GM19463 (cell line): ENCODE measurements at regions not wholly inside any gene's neighbourhood (a gene's known extent, or its start where the extent isn't known, plus 50 kb on each side); places are given as distances from the start of the nearest gene placed in this dataset.
A peak's percentile ranks its signal among the peaks of the same experiment; 100 is the strongest.
"Not testable (repeated sequence)": the region's sequence is repeated elsewhere in the genome, so short reads cannot be mapped to it uniquely, and the experiment has no call there.

Experiments
- ATAC-seq: cut with Tn5 transposase; IDR thresholded peaks from one replicate; pipeline ENCODE4 v1.9.1; 2021; ENCODE audit warnings: mild to moderate bottlenecking, moderate library complexity; ENCODE audit not compliant: unreplicated experiment

DNA sequence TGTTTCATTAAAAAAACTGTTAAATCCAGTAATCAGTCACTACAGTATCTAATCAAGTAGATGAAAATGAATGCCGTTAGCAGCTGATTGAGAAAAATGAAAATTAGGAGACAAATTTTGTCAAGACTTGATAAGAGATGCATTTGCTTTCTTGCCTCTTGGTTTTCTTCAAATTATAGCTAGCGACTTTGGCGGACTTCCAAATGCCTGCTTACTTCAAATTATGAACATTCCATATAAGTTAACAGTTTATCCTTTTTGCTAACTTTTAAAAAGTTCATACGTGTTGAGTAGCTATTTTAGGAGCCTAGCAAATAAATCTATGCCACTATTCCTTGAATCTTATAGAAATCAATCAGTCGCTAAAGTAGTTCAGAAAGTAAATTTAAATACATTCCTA lies 58.8 kb downstream of the PPP4R3C start:
- no peak for ATAC-seq

DNA sequence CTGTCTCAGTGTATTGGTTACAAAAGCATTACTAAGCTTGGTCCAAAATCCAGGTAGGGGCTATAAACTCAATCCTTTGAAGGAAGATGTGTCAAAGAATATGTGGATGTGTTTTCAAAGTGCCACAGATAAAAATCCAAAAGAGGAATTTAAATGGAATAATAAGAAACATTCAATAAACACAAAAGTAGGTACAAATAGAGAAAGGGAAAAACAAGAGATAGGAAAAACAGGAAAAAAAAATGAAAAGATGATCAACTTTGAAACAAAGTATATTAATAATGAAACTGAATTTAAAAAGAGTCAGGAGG lies 64.0 kb downstream of the PPP4R3C start:
- ATAC-seq: no peak

DNA sequence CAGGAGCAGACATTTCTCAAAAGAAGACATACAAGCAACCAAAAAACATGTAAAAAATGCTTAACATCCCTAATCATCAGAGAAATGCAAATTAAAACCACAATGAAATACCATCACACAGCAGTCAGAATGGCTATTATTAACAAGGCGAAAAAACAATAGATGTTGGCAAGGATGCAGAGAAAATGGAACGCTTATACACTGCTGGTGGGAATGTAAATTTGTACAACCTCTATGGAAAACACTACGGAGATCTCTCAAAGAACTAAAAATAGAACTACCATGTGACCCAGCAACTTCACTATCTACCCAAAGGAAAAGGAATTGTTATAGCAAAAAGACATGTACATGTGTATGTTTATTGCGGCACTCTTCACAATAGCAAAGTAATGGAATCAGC lies 71.5 kb downstream of the PPP4R3C start:
- no peak for ATAC-seq

DNA sequence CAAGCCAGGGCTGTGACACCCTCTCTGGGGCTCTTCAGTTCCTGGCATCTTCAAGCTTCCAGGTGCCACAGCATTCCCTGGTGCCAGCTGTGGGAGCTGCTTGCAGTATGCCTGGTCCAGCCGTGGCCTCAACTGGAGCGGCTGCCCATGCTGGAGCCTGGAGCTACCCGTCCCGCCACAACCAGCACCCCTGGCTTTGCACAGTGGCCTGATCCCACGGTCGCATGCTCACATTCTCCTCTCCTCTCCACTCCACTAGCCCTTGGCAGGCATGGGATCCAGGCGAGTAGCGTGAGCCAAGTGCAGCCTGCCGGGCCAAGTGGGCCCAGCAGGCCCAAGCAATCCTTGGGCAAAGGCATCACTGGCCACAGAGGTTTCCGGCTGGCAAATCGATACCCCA lies 81.7 kb downstream of the PPP4R3C start:
- no peak for ATAC-seq

DNA sequence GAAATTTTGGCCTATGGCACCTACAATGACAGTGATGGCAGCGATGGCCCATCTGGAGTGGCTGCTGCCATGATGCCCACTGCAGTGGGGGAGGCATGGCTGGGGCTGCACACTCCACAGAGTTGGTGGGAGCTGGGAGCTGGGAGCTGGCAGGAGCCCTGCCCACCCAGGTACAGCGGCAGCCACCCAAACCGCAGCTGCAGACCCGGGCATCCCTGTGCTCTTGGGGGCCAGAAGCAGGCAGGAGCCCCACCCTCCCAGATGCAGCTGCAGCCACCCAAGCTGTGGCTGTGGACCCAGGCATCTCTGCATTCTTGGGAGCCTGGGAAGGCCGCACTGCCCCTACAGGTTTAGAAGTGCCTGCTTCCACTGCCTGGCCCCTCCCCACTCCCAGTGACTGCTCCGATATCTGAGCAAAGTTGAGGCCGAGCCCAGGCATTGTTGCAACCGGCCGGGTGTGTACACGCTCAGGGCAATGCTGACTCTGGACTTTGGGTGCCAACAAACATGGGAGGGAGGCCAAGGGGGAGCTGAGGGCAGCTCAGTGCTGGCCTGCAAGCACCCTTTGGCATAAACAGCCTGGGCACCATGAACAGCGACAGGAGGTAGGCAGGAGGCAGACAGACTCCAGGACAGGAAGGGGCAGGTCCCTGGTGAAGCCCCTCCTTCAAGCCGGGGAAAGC lies 82.8 kb downstream of the PPP4R3C start:
- no peak for ATAC-seq

DNA sequence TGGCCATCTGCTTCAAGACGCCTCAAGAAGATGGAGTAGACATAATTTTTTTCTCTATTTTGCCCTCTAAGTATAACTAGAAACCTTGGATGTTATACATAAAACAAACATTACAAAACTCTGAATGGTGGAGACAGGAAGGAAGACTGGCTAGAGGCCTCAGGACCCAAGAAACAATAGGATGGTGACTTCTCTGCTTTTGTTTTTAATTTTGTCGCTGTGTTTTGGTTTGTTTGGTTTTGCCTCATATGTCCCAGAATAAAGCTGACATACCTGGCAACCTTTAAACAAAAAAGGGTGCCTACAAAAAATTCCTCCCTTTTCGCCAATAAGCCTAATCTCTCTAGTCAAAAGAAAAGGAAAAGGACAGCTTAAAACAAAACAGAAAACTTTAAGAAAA lies 109.1 kb downstream of the PPP4R3C start:
- no peak for ATAC-seq

DNA sequence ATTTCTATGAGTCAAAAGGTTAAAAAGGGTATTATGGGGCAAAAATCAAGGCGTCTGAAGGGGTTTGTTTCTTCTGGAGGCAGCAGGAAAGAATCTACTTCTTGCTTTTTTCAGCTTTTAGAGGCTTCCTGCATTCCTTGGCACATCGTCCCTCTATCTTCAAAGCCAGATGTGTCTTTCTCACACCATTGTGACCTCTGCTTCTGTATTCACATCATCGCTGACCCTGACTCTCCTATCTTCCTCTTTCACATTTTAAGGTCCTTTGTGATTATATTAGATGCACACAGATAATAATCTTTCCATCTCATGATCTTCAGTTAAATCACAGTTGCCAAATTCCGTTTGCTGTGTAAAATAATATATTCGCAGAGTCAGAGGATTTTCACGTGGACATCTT lies 112.7 kb downstream of the PPP4R3C start:
- ATAC-seq: no peak

DNA sequence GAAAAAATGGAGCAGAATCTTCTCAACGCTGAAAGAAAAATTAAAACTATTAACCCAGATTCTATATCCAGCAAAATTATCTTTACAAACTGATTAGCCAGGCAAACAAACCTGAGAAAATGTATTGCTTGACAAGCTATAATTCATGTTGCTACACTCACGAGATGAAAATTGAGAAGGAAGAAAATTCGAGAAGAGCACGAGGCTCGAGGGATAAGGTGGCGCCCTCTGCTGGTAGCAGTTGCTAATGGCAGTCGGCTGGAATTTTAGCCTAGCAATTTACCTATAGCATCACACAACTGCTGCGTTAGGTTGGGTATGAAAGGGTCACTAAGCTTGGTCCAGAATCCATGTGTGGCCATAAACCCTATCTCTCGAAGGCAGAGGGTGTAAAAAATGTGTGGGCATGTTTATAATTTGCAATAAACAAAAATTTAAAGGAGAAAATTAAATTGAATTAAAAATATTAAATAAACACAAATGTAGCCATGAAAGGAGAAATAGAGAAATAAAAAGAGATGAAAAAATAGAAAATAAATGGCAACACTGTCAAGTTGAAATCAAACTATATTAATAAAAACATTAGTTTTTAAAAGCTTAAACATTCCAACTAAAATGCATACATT lies 126.6 kb downstream of the PPP4R3C start:
- ATAC-seq: peak; percentile 76

DNA sequence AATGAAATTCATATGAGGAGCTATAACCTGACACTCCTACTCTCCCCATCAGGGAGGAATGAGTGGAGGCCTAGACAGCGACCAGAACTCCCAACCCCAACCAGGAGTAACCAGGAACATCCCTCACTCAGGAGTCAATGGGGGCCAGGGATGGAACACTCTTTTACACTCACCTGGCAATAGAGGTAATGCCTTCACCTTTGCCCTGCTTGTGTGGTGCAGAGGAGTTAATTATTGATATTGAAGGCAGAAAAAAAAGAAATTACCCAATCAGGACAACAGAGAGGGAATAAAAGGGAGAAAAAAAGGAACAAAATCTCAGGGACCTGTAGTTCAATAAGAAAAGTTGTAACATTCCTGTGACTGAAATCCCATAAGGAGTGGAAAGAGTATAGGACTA lies 141.5 kb downstream of the PPP4R3C start:
- no peak for ATAC-seq

DNA sequence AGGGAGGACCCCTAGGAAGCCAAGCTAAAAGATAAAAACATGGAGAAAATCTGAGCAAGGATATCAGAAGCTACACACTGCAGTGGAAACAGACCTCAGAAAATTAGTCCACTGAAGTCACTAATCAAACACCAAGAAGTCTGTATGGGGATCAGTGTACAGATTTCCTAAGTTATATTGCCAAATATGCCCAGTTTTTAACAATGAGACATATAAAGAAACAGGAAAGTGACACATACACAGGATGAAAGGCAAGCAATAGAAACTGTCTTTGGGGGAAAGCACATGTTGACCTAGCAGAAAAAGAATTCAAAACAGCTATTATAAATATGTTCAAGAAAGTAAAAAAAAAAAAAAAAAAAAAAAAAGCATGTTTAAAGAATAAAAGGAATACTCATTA lies 153.7 kb downstream of the PPP4R3C start:
- ATAC-seq: no peak

DNA sequence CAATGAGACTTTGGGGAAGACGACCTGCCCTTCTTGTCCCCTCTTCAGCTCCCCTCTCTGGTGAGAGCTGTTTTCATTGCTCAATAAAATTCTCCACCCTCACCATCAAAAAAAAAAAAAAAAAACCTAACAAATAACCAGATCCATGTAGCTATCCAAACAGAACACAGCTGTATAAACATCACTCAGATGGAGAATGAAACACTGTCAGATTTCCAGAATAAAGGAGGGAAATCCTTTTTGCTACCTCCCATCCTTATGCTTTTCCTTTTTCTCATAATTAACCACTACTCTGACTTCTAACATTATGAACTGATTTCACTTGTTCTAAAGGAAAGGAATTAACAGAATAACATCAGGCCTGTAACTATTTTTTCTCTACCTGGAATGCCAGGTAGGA lies 155.6 kb downstream of the PPP4R3C start:
- no peak for ATAC-seq

DNA sequence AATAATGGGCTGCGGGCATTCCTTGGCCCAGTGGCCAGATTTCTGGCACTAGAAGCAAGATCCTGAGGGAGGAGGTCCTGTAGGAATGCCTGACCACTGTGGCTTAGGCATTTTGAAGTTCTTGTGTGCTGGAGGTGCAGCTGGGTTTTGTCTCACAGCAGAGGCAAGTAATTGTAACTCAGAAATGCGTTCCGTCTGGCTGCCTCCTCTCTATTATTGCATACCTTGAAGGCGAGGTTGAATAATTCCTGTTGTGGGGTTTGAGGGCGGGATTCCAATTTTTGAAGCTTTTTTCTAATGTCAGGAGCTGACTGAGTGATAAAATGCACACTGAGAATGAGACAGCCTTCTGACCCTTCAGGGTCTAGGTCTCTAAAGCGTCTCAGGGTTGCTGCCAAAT lies 170.6 kb downstream of the PPP4R3C start:
- ATAC-seq: not testable (repeated sequence)

DNA sequence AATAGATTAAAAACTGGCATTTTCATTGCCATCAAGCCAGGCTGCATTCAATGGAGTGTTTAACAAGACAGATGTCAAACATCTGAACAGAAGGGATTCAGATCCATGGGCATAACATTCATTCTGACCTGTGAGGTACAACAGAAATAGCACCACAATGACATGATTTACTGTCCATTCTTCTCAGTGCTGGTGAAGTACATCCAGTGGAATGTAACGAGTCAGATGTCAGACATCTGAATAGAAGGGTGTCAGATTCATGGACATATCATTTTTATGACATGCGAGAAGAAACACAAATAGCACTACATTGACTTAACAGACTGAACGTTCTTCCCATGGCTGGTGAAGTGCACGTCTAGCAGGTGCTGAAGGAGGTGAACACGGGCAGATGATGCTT lies 186.4 kb downstream of the PPP4R3C start:
- ATAC-seq: no peak

DNA sequence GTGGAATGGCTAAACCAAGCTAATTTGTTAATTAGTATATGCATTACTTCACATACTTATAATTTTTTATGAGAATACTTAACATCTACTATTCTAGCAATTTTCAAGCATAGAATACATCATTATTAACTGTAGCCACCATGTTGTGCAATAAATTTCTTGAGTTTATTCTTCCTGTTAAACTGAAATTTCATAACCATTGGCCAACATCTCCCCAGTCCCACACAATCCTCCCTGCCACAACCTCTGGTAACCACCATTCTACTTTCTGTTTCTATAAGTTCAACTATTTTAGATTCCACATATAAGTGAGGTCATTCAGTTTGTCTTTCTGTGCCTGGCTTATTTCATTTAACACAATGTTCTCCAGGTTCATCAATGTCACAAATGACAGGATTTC lies 208.5 kb downstream of the PPP4R3C start:
- ATAC-seq: no peak

DNA sequence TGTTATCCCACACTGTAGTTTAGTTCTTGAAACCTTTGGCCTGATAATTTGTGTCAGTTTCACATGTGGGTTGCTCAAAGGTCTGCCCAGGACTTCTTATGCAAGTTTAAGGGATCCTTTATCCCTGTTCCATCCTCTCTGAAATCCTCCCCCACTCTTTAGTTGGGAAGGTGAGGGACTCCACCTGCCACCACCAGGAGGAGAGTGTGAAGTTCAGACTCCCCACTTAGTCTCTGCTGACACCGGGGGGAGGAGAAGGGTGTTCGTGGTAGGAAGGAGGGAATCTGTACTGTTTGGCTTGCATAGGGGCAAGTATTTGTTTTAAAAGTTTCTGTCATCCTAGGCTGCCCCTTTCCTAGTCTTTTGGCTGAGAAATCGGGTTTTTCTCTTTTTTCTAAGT lies 211.8 kb downstream of the PPP4R3C start:
- ATAC-seq: no peak

DNA sequence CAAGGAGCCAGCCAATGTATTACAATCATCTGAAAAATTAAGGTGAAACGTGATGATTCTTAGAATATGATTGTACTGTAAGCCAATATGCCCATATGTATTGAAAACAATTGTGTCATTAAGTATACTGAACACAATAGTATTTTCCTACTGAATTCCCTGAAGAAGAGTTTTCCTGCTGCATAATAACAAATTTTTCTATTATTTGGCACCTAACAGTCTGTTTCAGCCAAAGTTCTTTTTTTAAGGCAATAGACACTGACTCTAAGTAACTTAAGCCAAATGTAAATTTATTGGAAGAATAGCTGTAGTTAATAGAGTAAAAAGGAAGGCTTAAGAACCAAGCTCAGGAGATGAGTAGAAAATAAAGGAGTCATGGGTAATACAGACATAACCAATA lies 220.6 kb downstream of the PPP4R3C start:
- ATAC-seq: no peak

DNA sequence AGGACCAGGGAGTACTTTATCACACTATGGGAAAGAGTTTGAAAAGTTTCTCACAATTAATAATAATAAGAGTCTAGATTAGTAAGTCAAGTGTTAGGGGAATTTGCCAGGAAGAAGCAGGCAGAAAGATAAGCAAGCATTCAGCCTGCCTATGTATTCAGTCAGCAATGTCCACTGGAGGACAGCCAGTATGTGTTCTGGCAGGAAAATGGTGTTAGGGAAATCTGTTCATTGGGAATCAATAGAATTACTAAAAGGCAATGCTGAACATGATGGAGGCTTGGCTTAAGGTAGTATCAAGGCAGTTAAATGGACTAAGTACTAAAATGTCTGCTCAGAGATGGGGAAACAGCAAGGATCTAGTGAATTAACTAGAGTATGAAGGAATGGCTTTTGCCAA lies 221.2 kb downstream of the PPP4R3C start:
- ATAC-seq: no peak

DNA sequence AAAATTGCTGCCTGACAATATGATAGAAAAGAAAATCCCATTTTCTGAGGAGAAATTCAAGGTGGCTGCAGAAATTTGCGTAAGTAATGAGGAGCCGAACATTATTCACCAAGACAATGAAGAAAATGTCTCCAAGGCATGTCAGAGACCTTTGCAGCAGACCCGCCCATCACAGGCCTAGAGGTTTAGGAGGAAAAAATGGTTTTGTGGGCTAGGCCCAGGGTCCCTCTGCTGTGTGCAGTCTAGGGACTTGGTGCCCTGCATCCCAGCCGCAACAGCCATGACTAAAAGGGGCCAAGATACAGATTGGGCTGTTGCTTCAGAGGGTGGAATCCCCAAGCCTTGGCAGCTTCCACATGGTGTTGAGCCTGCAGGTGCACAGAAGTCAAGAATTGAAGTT lies 223.1 kb downstream of the PPP4R3C start:
- ATAC-seq: not testable (repeated sequence)

DNA sequence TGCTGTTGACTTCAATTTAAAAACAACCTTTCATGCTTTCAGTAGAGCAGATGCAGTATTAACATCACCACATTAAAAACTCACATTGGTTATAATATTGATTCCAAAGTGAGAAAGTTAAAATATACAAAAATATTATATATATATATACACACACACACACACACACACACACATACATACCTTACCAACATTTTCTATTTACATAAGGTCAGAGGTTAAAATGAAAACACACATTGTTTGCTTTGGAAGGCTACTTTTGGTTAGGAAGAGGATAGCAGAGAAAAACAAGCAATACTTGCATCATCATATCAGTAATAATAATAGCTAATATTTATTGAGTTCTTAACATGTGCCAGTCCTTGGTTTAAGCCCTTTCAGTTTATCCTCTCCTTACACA lies 226.5 kb downstream of the PPP4R3C start:
- no peak for ATAC-seq

DNA sequence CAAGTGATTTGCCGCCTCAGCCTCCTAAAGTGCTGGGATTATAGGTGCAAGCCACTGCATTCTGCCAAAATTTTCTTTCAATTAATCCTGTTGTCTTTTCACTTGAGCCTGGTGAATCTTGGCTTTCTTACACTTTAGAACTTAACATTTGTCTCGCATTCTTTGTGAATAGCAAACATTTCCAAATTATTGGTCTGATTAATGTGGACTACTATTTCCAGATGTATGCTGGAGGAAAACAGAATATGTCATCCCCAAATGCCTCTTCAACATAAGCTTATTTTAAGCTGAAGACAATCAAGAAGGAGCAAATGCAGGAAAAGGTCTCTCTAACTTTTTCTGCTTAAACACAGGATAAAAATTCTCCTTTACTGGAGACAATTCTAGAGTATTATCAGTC lies 233.4 kb downstream of the PPP4R3C start:
- ATAC-seq: no peak

DNA sequence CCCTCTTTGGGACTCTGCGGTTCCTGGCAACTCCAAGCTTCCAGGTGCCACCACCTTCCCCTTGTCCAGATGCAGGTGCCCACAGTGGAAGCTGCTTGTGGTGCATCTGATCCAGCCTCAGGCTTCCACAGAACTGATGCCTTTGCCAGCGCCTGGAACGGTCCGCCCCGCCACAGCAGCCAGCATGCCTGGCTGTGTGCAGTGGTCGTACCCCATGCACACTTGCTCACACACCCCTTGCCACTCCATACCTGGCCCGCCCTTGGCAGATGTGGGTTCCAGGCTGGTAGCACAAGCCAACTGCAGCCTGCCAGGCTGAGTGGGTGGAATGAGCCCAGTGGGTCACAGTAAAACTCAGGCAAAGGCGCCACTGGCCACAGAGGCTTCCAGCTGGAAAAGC lies 240.5 kb downstream of the PPP4R3C start:
- no peak for ATAC-seq

DNA sequence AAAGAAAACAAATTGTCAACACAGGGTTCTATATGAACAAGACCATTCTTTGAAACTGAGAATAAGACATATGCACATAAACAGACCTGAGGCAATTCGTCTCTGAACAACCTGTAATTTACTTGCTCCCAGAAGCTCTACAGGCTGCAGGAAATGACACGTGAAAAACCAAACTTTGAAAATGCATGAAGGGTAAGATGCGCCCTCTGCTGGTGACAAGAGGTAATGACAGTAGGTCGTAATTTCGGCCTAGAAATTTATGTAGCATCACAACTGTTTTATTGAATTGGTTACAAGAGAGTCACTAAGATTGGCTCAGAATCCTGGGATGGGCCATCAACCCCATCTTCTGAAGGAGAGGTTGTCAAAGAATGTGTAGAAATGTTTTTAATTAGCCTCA lies 276.5 kb downstream of the PPP4R3C start:
- ATAC-seq: no peak

DNA sequence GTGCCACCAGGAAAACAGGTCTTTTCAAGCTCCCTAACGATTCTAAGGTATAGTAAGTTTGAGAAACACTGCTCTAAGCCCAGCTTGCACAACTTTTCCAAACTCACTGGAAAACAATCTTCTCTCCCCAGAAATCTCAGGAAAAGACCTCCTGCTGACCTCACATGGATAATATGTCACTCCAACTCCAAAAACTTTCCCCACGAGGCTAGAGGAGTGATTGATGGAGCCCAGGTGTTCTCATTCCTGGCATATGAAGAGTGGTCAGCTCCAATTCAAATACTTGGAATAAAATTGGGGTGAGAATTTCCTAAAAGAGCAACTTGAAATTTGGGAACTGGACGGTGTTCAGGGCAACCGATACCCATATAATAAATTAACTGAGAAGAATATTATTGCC lies 299.9 kb downstream of the PPP4R3C start:
- no peak for ATAC-seq
